ENCODE measurements at regions not wholly inside any gene's neighbourhood (a gene's known extent, or its start where the extent isn't known, plus 50 kb on each side); places are given as distances from the start of the nearest gene placed in this dataset.

- no peaks in the 10 kb centered on the region for H3K9me3 ChIP-seq (ENCODE audit: control insufficient read depth, insufficient read depth, low read depth, low read length)
- no peak overlapping the region for H3K27ac ChIP-seq (ENCODE audit: extremely low read depth, low read depth, low read length)
- ChIA-PET POLR2A (no interaction called here), CTCF (no interaction called here)
- no peak overlapping the region for H3K4me3 ChIP-seq (ENCODE audit: low read depth, low read length)
- TF ChIP-seq EGR2 (tag by site-specific recombination; IDR thresholded peaks at IDR 0.05; ENCODE audit: low read depth) (no peak), ZNF302 (tag by site-specific recombination; IDR thresholded peaks at IDR 0.05; ENCODE audit: low read depth) (no peak), ZNF112 (tag by site-specific recombination; IDR thresholded peaks at IDR 0.05) (no peak), ZNF37A (tag by site-specific recombination; IDR thresholded peaks at IDR 0.05) (no peak), ZNF664 (tag by site-specific recombination; IDR thresholded peaks at IDR 0.05) (no peak), ZNF645 (tag by site-specific recombination; IDR thresholded peaks at IDR 0.05) (no peak), ZNF510 (tag by site-specific recombination; IDR thresholded peaks at IDR 0.05; ENCODE audit: insufficient replicate concordance) (no peak), ZNF48 (tag by site-specific recombination; IDR thresholded peaks at IDR 0.05) (no peak), ZSCAN18 (tag by site-specific recombination; IDR thresholded peaks at IDR 0.05) (no peak), ZNF184 (tag by site-specific recombination; IDR thresholded peaks at IDR 0.05) (no peak), ZNF521 (tag by site-specific recombination; IDR thresholded peaks at IDR 0.05) (no peak), MZF1 (tag by site-specific recombination; IDR thresholded peaks at IDR 0.05; ENCODE audit: borderline replicate concordance) (no peak), YY2 (tag by site-specific recombination; IDR thresholded peaks at IDR 0.05) (no peak), ZNF133 (tag by site-specific recombination; IDR thresholded peaks at IDR 0.05) (no peak), ZNF580 (tag by site-specific recombination; IDR thresholded peaks at IDR 0.05) (no peak), ZNF558 (tag by site-specific recombination; IDR thresholded peaks at IDR 0.05) (no peak), ZNF830 (tag by site-specific recombination; IDR thresholded peaks at IDR 0.05; ENCODE audit: low read depth) (no peak), ZBTB1 (tag by site-specific recombination; IDR thresholded peaks at IDR 0.05) (no peak)
- no peaks in the 10 kb centered on the region for H3K4me1 ChIP-seq (ENCODE audit: control insufficient read depth, insufficient read depth, low read length)
- H3K36me3 ChIP-seq (ENCODE audit: control insufficient read depth in 2 of 2, insufficient read depth in 1 of 2, low read length in 2 of 2): no peaks in the 10 kb centered on the region
These were observed 224.4 kb downstream of the ARHGAP12 start for GRCh38 chr10:31704195-31704594.

GRCh38 chr10:31702954-31703353 is 225.7 kb downstream of the ARHGAP12 start:
- H3K27ac ChIP-seq (ENCODE audit: extremely low read depth, low read depth, low read length): no peak overlapping the region
- no peaks in the 10 kb centered on the region for H3K4me1 ChIP-seq (ENCODE audit: control insufficient read depth, insufficient read depth, low read length)
- no peak overlapping the region for H3K4me3 ChIP-seq (ENCODE audit: low read depth, low read length)
- ChIA-PET POLR2A (no interaction called here), CTCF (interaction anchor here (0.7 kb wide), 1 partner anchor 1704 kb away, joined by 3 read pairs; no protein-coding TSS in a partner anchor)
- TF ChIP-seq ZNF423 (tag by site-specific recombination; IDR thresholded peaks at IDR 0.05) (no peak), ZNF211 (tag by site-specific recombination; IDR thresholded peaks at IDR 0.05; ENCODE audit: low read depth) (no peak), ZNF449 (tag by site-specific recombination; IDR thresholded peaks at IDR 0.05) (no peak), TRIM28 (IDR thresholded peaks at IDR 0.05; ENCODE audit: borderline replicate concordance, low read length) (peak; percentile 87; the same call in 1 of the 2 replicates), SETDB1 (IDR thresholded peaks at IDR 0.05; ENCODE audit: insufficient read length, low read length) (peak; percentile 79), ZNF585B (tag by site-specific recombination; IDR thresholded peaks at IDR 0.05) (peak; percentile 90)
- H3K9me3 ChIP-seq (ENCODE audit: control insufficient read depth, insufficient read depth, low read depth, low read length): no peaks in the 10 kb centered on the region
- H3K36me3 ChIP-seq (ENCODE audit: control insufficient read depth in 2 of 2, insufficient read depth in 1 of 2, low read length in 2 of 2): no peaks in the 10 kb centered on the region

Measured in HEK293 (cell line).